ENCODE measurements at regions not wholly inside any gene's neighbourhood (a gene's known extent, or its start where the extent isn't known, plus 50 kb on each side); places are given as distances from the start of the nearest gene placed in this dataset.

- H3K36me3 Mint-ChIP-seq (ENCODE audit: unreplicated experiment): no peaks in the 10 kb centered on the region
- no peaks in the 10 kb centered on the region for H3K9me3 Mint-ChIP-seq (ENCODE audit: unreplicated experiment)
- H3K4me1 Mint-ChIP-seq (ENCODE audit: low read depth, unreplicated experiment): peaks cover 13% of the 10 kb centered on the region
- no peak overlapping the region for H3K4me3 Mint-ChIP-seq (ENCODE audit: unreplicated experiment)
- DNase-seq: no peak
- no peak for TF ChIP-seq CTCF (IDR thresholded peaks at IDR 0.05; ENCODE audit: partially characterized antibody, unreplicated experiment)
- no peak overlapping the region for H3K27ac Mint-ChIP-seq (ENCODE audit: unreplicated experiment)
- H3K27me3 Mint-ChIP-seq (ENCODE audit: unreplicated experiment): no peaks in the 10 kb centered on the region
Measured at GRCh38 chr5:72013766-72014624, 93.3 kb upstream of the MAP1B start.

GRCh38 chr5:72015103-72015548 is 92.1 kb upstream of the MAP1B start:
- no peak for DNase-seq
- Mint-ChIP-seq H3K9me3 (ENCODE audit: unreplicated experiment) (peaks cover 2% of the 10 kb centered on the region), H3K36me3 (ENCODE audit: unreplicated experiment) (no peaks in the 10 kb centered on the region), H3K4me1 (ENCODE audit: low read depth, unreplicated experiment) (peaks cover 17% of the 10 kb centered on the region), H3K27ac (ENCODE audit: unreplicated experiment) (no peak overlapping the region), H3K27me3 (ENCODE audit: unreplicated experiment) (no peaks in the 10 kb centered on the region), H3K4me3 (ENCODE audit: unreplicated experiment) (no peak overlapping the region)
- no peak for TF ChIP-seq CTCF (IDR thresholded peaks at IDR 0.05; ENCODE audit: partially characterized antibody, unreplicated experiment)

GRCh38 chr5:72018143-72018803 is 89.0 kb upstream of the MAP1B start:
- no peaks in the 10 kb centered on the region for H3K27me3 Mint-ChIP-seq (ENCODE audit: unreplicated experiment)
- no peaks in the 10 kb centered on the region for H3K36me3 Mint-ChIP-seq (ENCODE audit: unreplicated experiment)
- peak; percentile 74 for DNase-seq
- TF ChIP-seq CTCF (IDR thresholded peaks at IDR 0.05; ENCODE audit: partially characterized antibody, unreplicated experiment): peak; percentile 97
- H3K4me1 Mint-ChIP-seq (ENCODE audit: low read depth, unreplicated experiment): peaks cover 18% of the 10 kb centered on the region
- H3K9me3 Mint-ChIP-seq (ENCODE audit: unreplicated experiment): peaks cover 2% of the 10 kb centered on the region
- no peak overlapping the region for H3K4me3 Mint-ChIP-seq (ENCODE audit: unreplicated experiment)
- no peak overlapping the region for H3K27ac Mint-ChIP-seq (ENCODE audit: unreplicated experiment)

DNA sequence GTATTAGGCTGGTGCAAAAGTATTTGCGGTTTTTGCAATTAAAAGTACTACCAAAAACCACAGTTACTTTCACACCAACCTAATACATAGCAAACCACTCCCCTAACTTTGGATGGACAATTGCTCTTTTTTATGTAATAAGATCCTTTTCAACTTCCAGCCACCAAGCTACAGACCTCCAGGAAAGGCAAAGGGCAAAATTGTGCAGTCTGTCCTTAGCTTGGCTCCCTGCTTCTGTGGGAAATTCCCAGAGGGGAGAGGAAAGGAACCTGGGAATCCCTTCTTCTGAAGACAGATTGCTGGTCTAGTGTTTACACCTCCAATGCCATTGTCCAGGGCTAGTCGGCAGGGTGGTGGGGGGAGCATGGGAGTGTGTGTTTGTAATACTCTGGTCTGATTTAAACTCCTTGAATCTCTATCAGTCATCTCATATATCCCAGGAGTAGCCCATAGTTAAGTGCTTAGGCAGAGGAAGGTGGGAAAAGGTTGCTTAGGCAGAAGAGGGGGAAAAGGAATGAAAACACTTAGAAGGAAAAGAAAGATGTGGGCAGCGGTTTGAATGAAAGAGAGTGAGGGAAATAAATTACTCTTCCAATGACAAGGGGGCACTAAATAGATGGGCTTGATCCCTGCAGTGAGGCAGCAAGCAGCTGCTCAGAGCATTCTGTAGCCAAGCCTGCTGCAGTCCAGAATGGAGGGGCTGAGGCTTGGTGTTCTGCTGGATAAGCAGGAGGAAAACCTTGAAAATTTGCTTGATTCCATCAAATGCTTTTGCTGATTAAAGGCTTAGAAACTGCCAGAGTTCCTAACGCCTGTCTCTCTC is 86.9 kb upstream of the MAP1B start:
- Mint-ChIP-seq H3K4me3 (ENCODE audit: unreplicated experiment) (no peak overlapping the region), H3K4me1 (ENCODE audit: low read depth, unreplicated experiment) (peaks cover 14% of the 10 kb centered on the region), H3K36me3 (ENCODE audit: unreplicated experiment) (peaks cover 8% of the 10 kb centered on the region), H3K9me3 (ENCODE audit: unreplicated experiment) (peaks cover 3% of the 10 kb centered on the region), H3K27me3 (ENCODE audit: unreplicated experiment) (no peaks in the 10 kb centered on the region), H3K27ac (ENCODE audit: unreplicated experiment) (peak overlapping the region; percentile 24)
- TF ChIP-seq CTCF (IDR thresholded peaks at IDR 0.05; ENCODE audit: partially characterized antibody, unreplicated experiment): no peak
- DNase-seq: no peak

Data from glutamatergic neuron (in vitro differentiated cells).